Mucosa of descending colon (tissue), 3 donors: ENCODE measurements at regions not wholly inside any gene's neighbourhood (a gene's known extent, or its start where the extent isn't known, plus 50 kb on each side); places are given as distances from the start of the nearest gene placed in this dataset.

Source experiments
- ATAC-seq: fragments of 200-7000 bp; cut with Tn5 transposase; one replicate; pipeline ENCODE4 v1.9.1; 2020; ENCODE audit warnings: mild to moderate bottlenecking, moderate library complexity
- DNase-seq, 3 donors: peaks; one replicate each; pipeline ENCODE4 v3.0.0-alpha.2; 2020
- H3K36me3 ChIP-seq: fragments of 200-600 bp; one replicate; pipeline ENCODE4 v1.8.0; 2021; ENCODE audit warnings: low read depth, mild to moderate bottlenecking
- H3K4me1 ChIP-seq: fragments of 200-600 bp; one replicate; pipeline ENCODE4 v1.8.0; 2021; ENCODE audit warnings: low read depth, mild to moderate bottlenecking
- H3K4me3 ChIP-seq: fragments of 200-600 bp; one replicate; pipeline ENCODE4 v1.8.0; 2021; ENCODE audit warnings: mild to moderate bottlenecking
- H3K9me3 ChIP-seq: fragments of 200-600 bp; one replicate; pipeline ENCODE4 v1.8.0; 2021; ENCODE audit warnings: mild to moderate bottlenecking
- CTCF ChIP-seq: fragments of 200-600 bp; IDR thresholded peaks from one replicate; pipeline ENCODE4 v1.8.0; 2022; ENCODE audit warnings: antibody characterized with exemption, mild to moderate bottlenecking
- intact Hi-C, 2 donors: fragments of 100-400 bp; cut with DNase I in 1 of 2; cut with micrococcal nuclease in 1 of 2; formaldehyde crosslinking; loops; one replicate each; pipeline versions ENCODE4 v1.11.0 to v1.11.1; 2022; cut with DNase I, micrococcal nuclease
- donor health status: DM: no; HTN: no; CAD: no; lungs with moderate emphysema.
- donor health status: DM: no; HTN: no; CAD: no.
- donor health status: DM: no; HTN: yes; CAD: no.

GRCh38 chr6:126107475-126108166 lies 121.3 kb downstream of the TRMT11 start:
- no peak for TF ChIP-seq CTCF
- ATAC-seq = no peak
- Histone ChIP-seq H3K4me1 (no peaks in the 10 kb centered on the region), H3K36me3 (no peaks in the 10 kb centered on the region), H3K4me3 (no peak overlapping the region), H3K9me3 (no peaks in the 10 kb centered on the region)
- intact Hi-C loops = no loop called here
- DNase-seq = peak in 1 of 3 donors; percentile 7

GRCh38 chr6:126110512-126111270 lies 124.4 kb downstream of the TRMT11 start:
- DNase-seq (no peak), ATAC-seq (no peak)
- Histone ChIP-seq H3K4me3 (no peak overlapping the region), H3K36me3 (no peaks in the 10 kb centered on the region), H3K4me1 (no peaks in the 10 kb centered on the region), H3K9me3 (no peaks in the 10 kb centered on the region)
- intact Hi-C loops = no loop called here
- TF ChIP-seq CTCF = no peak

- Histone ChIP-seq H3K4me1 (no peaks in the 10 kb centered on the region), H3K36me3 (no peaks in the 10 kb centered on the region), H3K9me3 (no peaks in the 10 kb centered on the region), H3K4me3 (no peak overlapping the region)
- no peak for TF ChIP-seq CTCF
- intact Hi-C loops = no loop called here
- DNase-seq (no peak), ATAC-seq (no peak)
Measured at GRCh38 chr6:126111327-126111726, 125.0 kb downstream of the TRMT11 start.

GRCh38 chr6:126112171-126112632 lies 125.9 kb downstream of the TRMT11 start:
- Histone ChIP-seq H3K9me3 (no peaks in the 10 kb centered on the region), H3K36me3 (no peaks in the 10 kb centered on the region), H3K4me1 (no peaks in the 10 kb centered on the region), H3K4me3 (no peak overlapping the region)
- DNase-seq (no peak), ATAC-seq (no peak)
- no peak for TF ChIP-seq CTCF
- intact Hi-C loops = no loop called here

- intact Hi-C loops = no loop called here
- Histone ChIP-seq H3K36me3 (no peaks in the 10 kb centered on the region), H3K4me3 (no peak overlapping the region), H3K9me3 (no peaks in the 10 kb centered on the region), H3K4me1 (no peaks in the 10 kb centered on the region)
- DNase-seq (no peak), ATAC-seq (no peak)
- TF ChIP-seq CTCF = no peak
Measured at GRCh38 chr6:126113261-126113660, 126.9 kb downstream of the TRMT11 start.
